ENCODE measurements at regions not wholly inside any gene's neighbourhood (a gene's known extent, or its start where the extent isn't known, plus 50 kb on each side); places are given as distances from the start of the nearest gene placed in this dataset.

GRCh38 chr3:118406562-118406961, 628.1 kb downstream of the IGSF11 start:
- DNase-seq: no peak
- no peaks in the 10 kb centered on the region for H3K4me1 ChIP-seq (replicated peaks in 1 of 2)
- no peaks in the 10 kb centered on the region for H3K9me3 ChIP-seq (replicated peaks in 1 of 3)
- intact Hi-C loops (cut with DNase I): no loop called here
- no peaks in the 10 kb centered on the region for H3K27me3 ChIP-seq
- H3K27ac ChIP-seq: no peak overlapping the region
- 86 to 95% (median 87%) methylated on average over 2 of the region's 2 CpGs for WGBS, 4 donors
- TF ChIP-seq, protein P1, sequence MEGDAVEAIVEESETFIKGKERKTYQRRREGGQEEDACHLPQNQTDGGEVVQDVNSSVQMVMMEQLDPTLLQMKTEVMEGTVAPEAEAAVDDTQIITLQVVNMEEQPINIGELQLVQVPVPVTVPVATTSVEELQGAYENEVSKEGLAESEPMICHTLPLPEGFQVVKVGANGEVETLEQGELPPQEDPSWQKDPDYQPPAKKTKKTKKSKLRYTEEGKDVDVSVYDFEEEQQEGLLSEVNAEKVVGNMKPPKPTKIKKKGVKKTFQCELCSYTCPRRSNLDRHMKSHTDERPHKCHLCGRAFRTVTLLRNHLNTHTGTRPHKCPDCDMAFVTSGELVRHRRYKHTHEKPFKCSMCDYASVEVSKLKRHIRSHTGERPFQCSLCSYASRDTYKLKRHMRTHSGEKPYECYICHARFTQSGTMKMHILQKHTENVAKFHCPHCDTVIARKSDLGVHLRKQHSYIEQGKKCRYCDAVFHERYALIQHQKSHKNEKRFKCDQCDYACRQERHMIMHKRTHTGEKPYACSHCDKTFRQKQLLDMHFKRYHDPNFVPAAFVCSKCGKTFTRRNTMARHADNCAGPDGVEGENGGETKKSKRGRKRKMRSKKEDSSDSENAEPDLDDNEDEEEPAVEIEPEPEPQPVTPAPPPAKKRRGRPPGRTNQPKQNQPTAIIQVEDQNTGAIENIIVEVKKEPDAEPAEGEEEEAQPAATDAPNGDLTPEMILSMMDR (IDR thresholded peaks at IDR 0.05): no peak
- TF ChIP-seq POLR2A (IDR thresholded peaks at IDR 0.05): no peak
- no peaks in the 10 kb centered on the region for H3K36me3 ChIP-seq (replicated peaks in 1 of 2)
- H3K4me3 ChIP-seq: no peak overlapping the region

GRCh38 chr3:118408431-118408830, 626.2 kb downstream of the IGSF11 start:
- intact Hi-C loops (cut with DNase I): no loop called here
- no peak overlapping the region for H3K27ac ChIP-seq
- no peaks in the 10 kb centered on the region for H3K27me3 ChIP-seq
- TF ChIP-seq, protein P1 (IDR thresholded peaks at IDR 0.05): no peak
- no peak for TF ChIP-seq POLR2A (IDR thresholded peaks at IDR 0.05)
- H3K9me3 ChIP-seq (replicated peaks in 1 of 3): no peaks in the 10 kb centered on the region
- H3K4me1 ChIP-seq (replicated peaks in 1 of 2): no peaks in the 10 kb centered on the region
- H3K4me3 ChIP-seq: no peak overlapping the region
- DNase-seq: no peak
- no peaks in the 10 kb centered on the region for H3K36me3 ChIP-seq (replicated peaks in 1 of 2)

DNA sequence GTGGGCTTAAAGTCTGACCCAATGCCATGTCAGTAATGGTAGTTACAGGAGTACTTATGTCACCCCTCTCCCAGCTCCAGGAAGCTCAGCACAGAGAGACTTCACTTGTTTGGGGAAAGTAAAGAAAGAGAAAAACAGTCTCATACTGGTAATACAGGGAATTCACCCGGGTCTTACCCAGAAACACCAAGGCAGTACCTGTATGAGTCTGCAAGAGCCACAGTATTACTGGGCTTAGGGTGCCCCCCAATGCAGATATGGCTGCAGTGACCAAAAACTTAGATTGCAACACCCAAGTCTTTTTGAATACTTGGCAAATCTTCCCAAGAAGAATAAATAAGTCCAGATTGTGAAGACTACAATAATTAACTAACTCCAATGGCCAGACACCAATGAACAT, 622.1 kb downstream of the IGSF11 start:
- intact Hi-C loops (cut with DNase I): no loop called here
- H3K27ac ChIP-seq: no peak overlapping the region

DNA sequence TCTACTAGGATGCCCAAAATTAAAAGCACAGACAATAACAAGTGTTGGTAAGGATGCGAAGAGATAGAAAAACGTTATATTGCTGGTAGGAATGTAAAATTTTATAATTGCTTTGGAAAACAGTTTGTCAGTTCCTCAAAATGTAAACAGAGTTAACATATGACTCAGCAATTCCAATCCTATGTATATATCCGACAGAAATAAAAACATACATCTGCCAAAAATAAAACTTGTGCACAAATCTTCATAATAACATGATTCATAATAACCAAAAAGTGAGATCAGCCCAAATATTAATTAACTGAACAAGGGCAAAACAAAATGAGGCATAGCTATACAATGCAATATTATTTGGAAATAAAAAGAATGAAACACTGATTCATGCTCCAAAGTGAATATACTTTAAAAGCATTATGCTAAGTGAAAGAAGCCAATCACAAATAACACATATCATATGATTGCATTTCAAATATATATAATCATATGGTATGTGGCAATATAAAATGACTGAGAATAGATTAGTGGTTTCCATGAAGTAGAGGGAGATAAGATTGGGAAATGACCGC, 609.3 kb downstream of the IGSF11 start:
- DNase-seq: no peak
- Histone ChIP-seq H3K36me3 (replicated peaks in 1 of 2) (no peaks in the 10 kb centered on the region), H3K4me1 (replicated peaks in 1 of 2) (no peaks in the 10 kb centered on the region), H3K9me3 (replicated peaks in 1 of 3) (no peaks in the 10 kb centered on the region), H3K4me3 (no peak overlapping the region), H3K27me3 (no peaks in the 10 kb centered on the region), H3K27ac (no peak overlapping the region)
- intact Hi-C loops (cut with DNase I): no loop called here
- TF ChIP-seq, protein P1 (IDR thresholded peaks at IDR 0.05): no peak
- TF ChIP-seq POLR2A (IDR thresholded peaks at IDR 0.05): no peak
- 50 to 70% (median 65%) methylated on average over 4 of the region's 4 CpGs for WGBS, 4 donors

More for the DNA sequence above, 622.1 kb downstream of the IGSF11 start:
- TF ChIP-seq POLR2A (IDR thresholded peaks at IDR 0.05): no peak
- TF ChIP-seq, protein P1 (IDR thresholded peaks at IDR 0.05): no peak
- no peaks in the 10 kb centered on the region for H3K4me1 ChIP-seq (replicated peaks in 1 of 2)
- H3K4me3 ChIP-seq: no peak overlapping the region
- H3K27me3 ChIP-seq: no peaks in the 10 kb centered on the region
- no peak for DNase-seq
- WGBS, 4 donors: 72 to 94% (median 85%) methylated on average over 1 of the region's 1 CpG
- H3K36me3 ChIP-seq (replicated peaks in 1 of 2): no peaks in the 10 kb centered on the region
- peaks cover 0 to 9% (median 0%) of the 10 kb centered on the region in 3 donors for H3K9me3 ChIP-seq (replicated peaks in 1 of 3)

Data from adrenal gland (tissue), 9 donors.